C1 segment of cervical spinal cord (tissue), 14 donors: ENCODE measurements at regions not wholly inside any gene's neighbourhood (a gene's known extent, or its start where the extent isn't known, plus 50 kb on each side); places are given as distances from the start of the nearest gene placed in this dataset.
"Not testable (repeated sequence)": the region's sequence is repeated elsewhere in the genome, so short reads cannot be mapped to it uniquely, and the experiment has no call there.

Experiments used
- DNase-seq, 14 donors: peaks; one replicate each; lab custom pipeline; 2025; lab: John Stamatoyannopoulos, UW

GRCh38 chr6:121688974-121689373 is 253.5 kb downstream of the GJA1 start:
- DNase-seq = no peak

GRCh38 chr6:121691126-121691551 is 255.7 kb downstream of the GJA1 start:
- DNase-seq = no peak

DNA sequence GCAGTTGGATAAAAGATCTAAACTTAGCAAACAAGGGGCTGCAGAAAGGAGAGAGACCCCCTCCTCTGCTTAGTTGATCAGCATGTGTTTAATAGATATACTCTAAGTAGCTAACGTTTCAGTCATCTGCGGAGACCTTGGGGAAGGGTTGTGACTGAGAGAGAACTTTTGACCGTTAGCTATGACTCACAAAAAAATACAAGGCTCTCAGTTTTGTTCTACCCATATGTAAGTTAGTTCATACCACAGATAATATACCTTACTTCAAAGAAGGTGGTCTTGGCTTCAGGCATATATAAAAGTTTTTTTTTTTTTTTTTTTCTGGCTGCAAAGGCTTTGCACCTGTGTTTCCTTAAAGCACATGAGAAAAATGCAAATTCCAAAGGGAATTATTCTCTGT is 258.9 kb downstream of the GJA1 start:
- DNase-seq = no peak

GRCh38 chr6:121694801-121695251 is 259.4 kb downstream of the GJA1 start:
- DNase-seq = no peak

- no peak for DNase-seq
Measured at GRCh38 chr6:121695329-121695728, 259.9 kb downstream of the GJA1 start.

- no peak for DNase-seq
Measured at GRCh38 chr6:121697921-121698320, 262.5 kb downstream of the GJA1 start.

- DNase-seq = no peak
Measured at GRCh38 chr6:121698617-121699016, 263.2 kb downstream of the GJA1 start.

DNA sequence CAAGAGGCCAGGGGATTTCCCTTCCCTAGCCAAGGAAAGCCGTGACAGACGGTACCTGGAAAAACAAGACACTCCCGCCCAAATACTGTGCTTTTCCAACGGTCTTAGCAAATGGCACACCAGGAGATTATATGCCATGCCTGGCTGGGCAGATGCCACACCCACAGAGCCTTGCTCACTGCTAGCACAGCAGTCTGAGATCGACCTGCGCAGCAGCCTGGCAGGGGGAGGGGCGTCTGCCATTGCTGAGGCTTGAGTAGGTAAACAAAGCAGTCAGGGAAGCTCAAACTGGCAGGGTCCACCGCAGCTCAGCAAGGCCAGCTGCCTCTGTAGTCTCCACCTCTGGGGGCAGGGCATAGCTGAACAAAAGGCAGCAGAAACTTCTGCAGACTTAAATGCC is 267.7 kb downstream of the GJA1 start:
- DNase-seq = not testable (repeated sequence)

GRCh38 chr6:121711472-121711871 is 276.0 kb downstream of the GJA1 start:
- no peak for DNase-seq

DNA sequence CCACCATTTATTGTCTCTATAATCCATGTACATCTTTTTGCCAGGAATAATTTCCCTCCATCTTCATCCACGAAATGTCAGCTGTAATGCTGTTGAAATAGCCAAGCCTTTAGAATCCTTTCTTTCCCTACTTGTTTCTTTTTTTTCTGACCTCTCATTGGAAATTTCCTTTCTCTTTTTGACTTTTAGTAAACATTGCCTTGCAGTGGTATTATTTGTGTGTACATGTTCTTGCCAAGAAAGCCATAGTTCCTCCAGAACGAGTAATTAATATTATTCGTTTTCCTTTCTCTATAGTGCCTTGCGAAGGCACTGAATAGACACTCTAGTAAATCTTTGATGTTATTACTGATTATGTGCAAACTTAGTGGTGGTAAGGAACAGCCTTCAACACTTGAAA is 282.2 kb downstream of the GJA1 start:
- no peak for DNase-seq

DNA sequence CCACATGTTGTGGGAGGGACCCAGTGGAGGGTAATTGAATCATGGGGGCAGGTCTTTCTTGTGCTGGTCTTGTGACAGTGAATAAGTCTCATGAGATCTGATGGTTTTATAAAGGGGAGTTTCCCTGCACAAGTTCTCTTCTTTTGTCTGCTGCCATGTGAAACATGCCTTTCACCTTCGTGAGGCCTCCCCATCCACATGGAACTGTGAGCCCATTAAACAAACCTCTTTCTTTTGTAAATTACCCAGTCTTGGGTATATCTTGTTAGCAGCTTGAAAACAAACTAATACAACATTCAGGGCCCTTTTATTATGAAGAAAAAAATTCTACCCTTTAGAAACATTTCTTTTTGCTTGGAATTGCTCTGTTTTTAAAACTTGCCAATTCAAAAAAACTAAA is 285.4 kb downstream of the GJA1 start:
- not testable (repeated sequence) for DNase-seq

DNA sequence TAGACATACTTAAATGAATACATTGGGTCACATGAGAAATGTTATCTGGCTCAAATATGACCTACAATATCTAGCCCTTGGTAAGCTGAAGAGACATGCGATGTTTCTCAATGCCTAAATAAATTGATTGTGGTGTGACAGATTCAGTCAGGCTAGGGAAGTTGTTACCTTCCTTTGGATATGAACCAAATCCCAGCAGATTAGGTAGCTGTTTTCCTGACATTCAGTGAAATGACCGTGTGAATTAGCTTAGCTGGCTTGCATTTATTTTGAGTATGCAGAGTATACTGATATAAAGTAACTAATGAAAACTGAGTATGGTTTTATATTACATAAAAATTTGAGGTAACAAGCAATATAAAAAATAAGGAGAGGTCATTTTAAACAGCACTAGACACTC is 288.2 kb downstream of the GJA1 start:
- DNase-seq = no peak

- DNase-seq = no peak
Measured at GRCh38 chr6:121724576-121724975, 289.1 kb downstream of the GJA1 start.

DNA sequence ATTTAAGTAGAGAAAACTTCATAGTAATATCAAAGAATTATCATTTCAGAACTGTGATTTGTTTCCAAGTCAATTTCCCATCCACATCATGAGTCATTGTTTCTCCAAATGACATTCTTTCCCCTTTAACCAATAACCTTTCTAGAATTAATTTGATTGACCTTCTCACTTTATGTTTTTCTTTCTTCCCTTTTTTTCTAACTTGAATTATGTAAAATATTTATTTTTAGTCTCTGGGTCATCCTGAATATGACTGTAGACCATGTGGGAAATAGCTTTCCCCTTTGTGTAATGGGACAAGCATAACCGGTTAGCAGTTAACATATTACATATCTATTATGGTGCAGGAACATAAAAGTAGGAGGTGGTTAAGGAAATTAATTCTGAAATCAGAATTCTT is 291.1 kb downstream of the GJA1 start:
- DNase-seq = no peak

- DNase-seq = no peak
Measured at GRCh38 chr6:121730616-121731015, 295.2 kb downstream of the GJA1 start.

DNA sequence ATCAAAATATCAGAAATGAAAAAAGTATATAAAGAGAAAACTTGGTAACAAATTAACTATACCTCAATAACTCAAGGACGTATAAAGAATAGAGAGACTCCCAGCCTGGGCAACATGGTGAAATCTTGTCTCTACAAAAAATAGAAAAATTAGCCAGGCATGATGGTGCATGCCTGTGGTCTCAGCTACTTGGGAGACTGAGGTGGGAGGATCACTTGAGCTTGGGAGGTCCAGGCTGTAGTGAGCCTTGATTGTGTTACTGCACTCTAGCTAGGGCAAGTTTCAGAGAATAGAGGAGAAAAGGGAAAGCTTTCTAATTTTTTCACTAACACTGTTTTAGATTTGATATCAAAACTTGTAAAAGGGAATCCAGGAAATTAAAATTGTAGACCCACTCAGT is 295.9 kb downstream of the GJA1 start:
- no peak for DNase-seq

DNA sequence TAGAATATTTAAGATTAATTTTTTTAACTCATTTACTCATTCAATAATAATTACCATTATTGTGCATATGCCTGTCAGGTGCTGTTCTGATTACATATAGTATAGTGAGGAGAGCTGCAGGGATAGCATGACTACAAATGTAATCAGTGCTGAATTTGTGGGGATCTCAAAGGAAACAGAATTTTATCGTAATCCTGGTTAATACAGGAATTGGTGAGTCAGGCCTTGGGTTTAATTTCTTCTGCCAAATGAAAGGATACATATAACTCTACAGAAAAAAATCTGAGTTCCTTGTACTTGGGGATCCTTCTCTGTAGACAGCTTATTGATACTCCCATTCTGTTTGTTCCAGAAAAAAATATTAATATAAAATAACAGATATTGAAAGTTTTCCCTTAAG is 297.2 kb downstream of the GJA1 start:
- no peak for DNase-seq

- no peak for DNase-seq
Measured at GRCh38 chr6:121733234-121733633, 297.8 kb downstream of the GJA1 start.

- DNase-seq = not testable (repeated sequence)
Measured at GRCh38 chr6:121740188-121740587, 304.7 kb downstream of the GJA1 start.

DNA sequence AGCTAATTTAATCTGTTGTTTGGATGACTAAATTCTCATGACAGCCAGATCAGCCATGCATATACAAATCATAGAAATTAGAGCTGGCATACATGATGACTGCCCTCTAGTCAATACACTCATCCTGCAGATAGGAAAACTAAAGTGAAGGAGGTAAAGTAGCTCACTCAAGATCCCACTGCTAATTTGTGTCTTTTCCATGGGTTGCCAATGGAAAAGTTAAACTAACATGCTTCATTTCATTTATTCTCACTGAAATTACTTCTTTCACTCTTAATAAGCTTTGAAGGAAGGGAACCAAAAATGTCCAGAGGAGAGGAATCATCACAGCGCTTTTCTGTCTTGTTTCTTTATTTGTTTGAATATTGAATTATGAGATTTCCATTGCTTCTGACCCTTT is 308.2 kb downstream of the GJA1 start:
- DNase-seq = no peak

GRCh38 chr6:121748376-121748775 is 312.9 kb downstream of the GJA1 start:
- no peak for DNase-seq

- DNase-seq = no peak
Measured at GRCh38 chr6:121748850-121749249, 313.4 kb downstream of the GJA1 start.

DNA sequence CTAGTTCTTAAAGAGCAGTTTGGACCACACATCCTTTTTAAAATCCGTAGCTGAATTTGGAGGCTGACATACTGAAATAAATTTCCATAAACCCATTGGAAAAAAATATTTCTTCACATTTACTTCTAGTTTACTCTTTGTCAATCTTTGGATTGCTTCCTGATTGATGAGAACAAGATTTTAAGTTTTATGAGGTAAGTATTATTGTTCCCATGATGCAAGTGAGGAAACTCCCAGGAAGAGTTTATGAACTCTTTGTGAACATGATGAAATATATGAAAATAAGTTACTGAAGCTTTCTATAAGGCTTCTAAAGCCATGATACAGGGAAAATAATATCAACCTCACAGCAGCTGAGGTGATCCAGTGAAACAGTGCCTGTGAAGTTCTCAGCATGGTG is 320.0 kb downstream of the GJA1 start:
- no peak for DNase-seq

DNA sequence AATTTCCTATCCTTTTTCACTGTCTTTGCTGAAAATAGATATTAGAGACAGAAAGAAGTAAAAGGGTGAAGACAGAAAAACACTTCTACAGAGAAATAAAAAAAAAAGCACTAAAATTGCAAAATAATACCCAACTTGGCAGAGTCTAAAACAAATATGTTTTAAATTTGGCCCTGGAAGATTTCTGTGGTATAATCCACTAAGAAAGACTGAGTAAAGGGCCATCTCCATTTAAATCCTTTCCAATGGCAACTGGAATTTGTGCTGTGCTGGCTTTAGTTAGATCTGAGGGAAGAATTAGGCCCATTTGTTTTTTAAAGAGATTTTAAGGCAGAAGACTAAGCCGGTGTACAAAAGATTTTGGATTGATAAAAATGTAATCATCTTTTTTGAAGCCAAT is 321.2 kb downstream of the GJA1 start:
- DNase-seq = no peak

GRCh38 chr6:121759370-121759769 is 323.9 kb downstream of the GJA1 start:
- no peak for DNase-seq
